Endothelial cell of umbilical vein (primary cell): ENCODE measurements at regions not wholly inside any gene's neighbourhood (a gene's known extent, or its start where the extent isn't known, plus 50 kb on each side); places are given as distances from the start of the nearest gene placed in this dataset.

Experiments used
- BruUV-seq: library from RNA; stranded (reverse); fragments of 400-500 nt; replicated peaks from 2 replicates; lab custom pipeline; 2021; lab: Mats Ljungman, UMichigan
- CTCF ChIA-PET: fragments of 300-600, 350-600 bp; sonication (Branson Sonifier 250); formaldehyde crosslinking; loops from one replicate; lab custom pipeline; 2021; ENCODE audit warnings: antibody characterized with exemption, inconsistent platforms; lab: Charles Lee
- POLR2A ChIA-PET: fragments of 300-600, 350-600 bp; sonication (Branson Sonifier 250); formaldehyde crosslinking; loops from one replicate; lab custom pipeline; 2021; ENCODE audit warnings: antibody characterized with exemption, inconsistent platforms; lab: Charles Lee
- DNase-seq: peaks from one replicate; pipeline ENCODE4 v3.0.0-alpha.2; 2011; ENCODE audit warnings: low read depth, low spot score
- FAIRE-seq: peaks from 2 replicates; lab custom pipeline; 2011; peaks lifted over from hg19 to GRCh38; lab: Jason Lieb, UNC
- H2AFZ ChIP-seq: 2 replicates; pipeline ENCODE4 v1.6.0; 2012; ENCODE audit warnings: low read depth, low read length, control low read depth, inconsistent platforms
- H3K27ac ChIP-seq: 2 replicates; pipeline ENCODE4 v1.5.1; 2011; ENCODE audit warnings: low read depth, mild to moderate bottlenecking, control low read depth, low read length, moderate library complexity; ENCODE audit not compliant: insufficient read depth
- H3K27me3 ChIP-seq, 2 experiments: 2 replicates each; pipeline versions ENCODE4 v1.6.0 to v1.6.1; 2011; ENCODE audit warnings: low read length in 2 of 2, mixed read lengths in 1 of 2; ENCODE audit not compliant: control insufficient read depth in 2 of 2, insufficient read depth in 2 of 2
- H3K36me3 ChIP-seq, 2 experiments: 2 replicates in 1 of 2; 3 replicates in 1 of 2; pipeline ENCODE4 v1.5.1; 2011; ENCODE audit warnings: low read length in 2 of 2, mild to moderate bottlenecking in 1 of 2, moderate library complexity in 1 of 2; ENCODE audit not compliant: control insufficient read depth in 2 of 2, insufficient read depth in 2 of 2; ENCODE audit errors: extremely low read depth in 1 of 2
- H3K4me1 ChIP-seq: 3 replicates; pipeline ENCODE4 v1.5.1; 2011; ENCODE audit warnings: mild to moderate bottlenecking, low read length; ENCODE audit not compliant: control insufficient read depth, insufficient read depth; ENCODE audit errors: extremely low read depth
- H3K4me2 ChIP-seq: 2 replicates; pipeline ENCODE4 v1.6.1; 2011; ENCODE audit warnings: low read length, control low read depth, mixed read lengths; ENCODE audit not compliant: insufficient read depth
- H3K4me3 ChIP-seq, 3 experiments: fragments of 200-600 bp in 1 of 3; sonication (generic), shearing (Covaris generic) in 1 of 3; replicated peaks in 1 of 3; 2 replicates each; pipeline ENCODE4 v1.5.1; 2011 to 2016; ENCODE audit warnings: control low read depth in 3 of 3, low read length in 3 of 3, mild to moderate bottlenecking in 2 of 3, inconsistent platforms in 1 of 3, low read depth in 1 of 3, moderate library complexity in 1 of 3; ENCODE audit not compliant: insufficient read depth in 1 of 3
- H3K79me2 ChIP-seq: 2 replicates; pipeline ENCODE4 v1.6.0; 2012; ENCODE audit warnings: low read length, inconsistent platforms; ENCODE audit not compliant: control insufficient read depth, insufficient read depth
- H3K9ac ChIP-seq: replicated peaks from 2 replicates; pipeline ENCODE3; 2011; ENCODE audit warnings: low read length, control low read depth; ENCODE audit not compliant: insufficient read depth; ENCODE audit errors: extremely low read depth
- H3K9me1 ChIP-seq: replicated peaks from 3 replicates; pipeline ENCODE4 v1.6.0; 2011; ENCODE audit warnings: mild to moderate bottlenecking, low read length; ENCODE audit not compliant: control insufficient read depth, insufficient read depth; ENCODE audit errors: extremely low read depth
- H3K9me3 ChIP-seq: replicated peaks from 2 replicates; pipeline ENCODE4 v1.5.1; 2012; ENCODE audit warnings: low read length, inconsistent platforms; ENCODE audit not compliant: control insufficient read depth, insufficient read depth
- H4K20me1 ChIP-seq: replicated peaks from 2 replicates; pipeline ENCODE3; 2011; ENCODE audit warnings: mild to moderate bottlenecking, low read length; ENCODE audit not compliant: control insufficient read depth, insufficient read depth; ENCODE audit errors: extremely low read depth
- CTCF ChIP-seq, 2 donors: IDR thresholded peaks; 1 replicate in 1 of 2; 2 replicates in 1 of 2; pipeline ENCODE4 v1.5.1; 2011; ENCODE audit warnings: low read length in 2 of 2, mild to moderate bottlenecking in 2 of 2, moderate library complexity in 2 of 2, control low read depth in 1 of 2, inconsistent platforms in 1 of 2, low read depth in 1 of 2; ENCODE audit not compliant: insufficient read depth in 1 of 2; ENCODE audit errors: extremely low read depth in 1 of 2
- EZH2 ChIP-seq: IDR thresholded peaks from 2 replicates; pipeline ENCODE4 v1.6.1; 2012; ENCODE audit warnings: borderline replicate concordance, low read depth, mild to moderate bottlenecking, moderate library complexity, low read length, inconsistent platforms; ENCODE audit not compliant: severe bottlenecking
- FOS ChIP-seq: IDR thresholded peaks from 2 replicates; pipeline ENCODE4 v1.6.1; 2011; ENCODE audit warnings: mild to moderate bottlenecking, low read length, moderate library complexity, borderline replicate concordance; ENCODE audit not compliant: insufficient read depth
- GATA2 ChIP-seq: IDR thresholded peaks from 2 replicates; pipeline ENCODE4 v1.7.0; 2011; ENCODE audit warnings: low read depth, mild to moderate bottlenecking, moderate library complexity, mixed read lengths, low read length; ENCODE audit not compliant: insufficient read length, insufficient read depth
- JUN ChIP-seq: IDR thresholded peaks from 2 replicates; pipeline ENCODE4 v1.6.1; 2011; ENCODE audit warnings: borderline replicate concordance, low read depth; ENCODE audit not compliant: insufficient read length, insufficient read depth
- MAX ChIP-seq: IDR thresholded peaks from 2 replicates; pipeline ENCODE4 v1.6.1; 2011; ENCODE audit not compliant: insufficient read depth, insufficient read length
- MYC ChIP-seq: IDR thresholded peaks from one replicate; pipeline ENCODE4 v1.6.1; 2011; ENCODE audit warnings: mild to moderate bottlenecking, low read depth, low read length
- POLR2A ChIP-seq: IDR thresholded peaks from 2 replicates; pipeline ENCODE4 v1.6.1; 2012; ENCODE audit warnings: low read depth, mild to moderate bottlenecking, control low read depth, low read length
- POLR2AphosphoS5 ChIP-seq: IDR thresholded peaks from 2 replicates; pipeline ENCODE4 v1.6.1; 2012; ENCODE audit warnings: low read depth, mild to moderate bottlenecking, control low read depth, low read length, moderate library complexity; ENCODE audit not compliant: insufficient read depth
- dilution Hi-C: fragments of 300-500 bp; cut with MboI; formaldehyde crosslinking; loops from one replicate; pipeline ENCODE4 v1.15.0; 2019; ENCODE audit warnings: low sequenced_read_pairs; ENCODE audit not compliant: extremely low pct_ligation_motif_present
- intact Hi-C: fragments of 100-400 bp; cut with micrococcal nuclease; formaldehyde crosslinking; loops from one replicate; pipeline ENCODE4 v1.10.0; 2022

GRCh38 chr20:60901831-60902230 lies 350.2 kb upstream of the CDH4 start:
- Histone ChIP-seq H3K27ac (no peak overlapping the region), H3K4me2 (no peak overlapping the region), H4K20me1 (no peaks in the 10 kb centered on the region), H3K4me3 (no peak overlapping the region), H3K9me3 (peaks cover 4% of the 10 kb centered on the region), H3K36me3 (no peaks in the 10 kb centered on the region), H3K27me3 (no peaks in the 10 kb centered on the region), H3K9ac (no peak overlapping the region), H3K4me1 (no peaks in the 10 kb centered on the region), H3K79me2 (no peaks in the 10 kb centered on the region), H2AFZ (no peak overlapping the region), H3K9me1 (no peaks in the 10 kb centered on the region)
- TF ChIP-seq FOS, result no peak
- TF ChIP-seq POLR2A, result no peak
- no peak for TF ChIP-seq POLR2AphosphoS5
- no peak for TF ChIP-seq JUN
- TF ChIP-seq EZH2, result no peak
- no peak for TF ChIP-seq MAX
- no peak for TF ChIP-seq CTCF (IDR thresholded peaks at IDR 0.05; ENCODE audit: extremely low read depth in 1 of 2, insufficient read depth in 1 of 2, low read depth in 1 of 2, low read length in 2 of 2)
- no peak for TF ChIP-seq GATA2
- TF ChIP-seq MYC, result no peak
- ChIA-PET POLR2A (no interaction called here), CTCF (no interaction called here)
- DNase-seq (no peak), FAIRE-seq (no peak)
- BruUV-seq, result no TSS peak
- dilution Hi-C loops, result no loop called here
- intact Hi-C loops, result no loop called here
